Suprapubic skin (tissue), 4 donors: ENCODE measurements at regions not wholly inside any gene's neighbourhood (a gene's known extent, or its start where the extent isn't known, plus 50 kb on each side); places are given as distances from the start of the nearest gene placed in this dataset.
"Not testable (repeated sequence)": the region's sequence is repeated elsewhere in the genome, so short reads cannot be mapped to it uniquely, and the experiment has no call there.

ENCODE experiments used
- DNase-seq, 2 donors: peaks; one replicate each; pipeline ENCODE4 v3.0.0-alpha.2; 2019; ENCODE audit warnings: low spot score in 2 of 2
- H3K27ac ChIP-seq: fragments of 200-600 bp; sonication (generic); one replicate; pipeline ENCODE4 v1.5.1; 2019
- H3K27me3 ChIP-seq: fragments of 200-600 bp; sonication (generic); one replicate; pipeline ENCODE4 v1.5.1; 2019
- H3K36me3 ChIP-seq: fragments of 200-600 bp; sonication (generic); one replicate; pipeline ENCODE4 v1.5.1; 2019
- H3K4me1 ChIP-seq: fragments of 200-600 bp; sonication (generic); one replicate; pipeline ENCODE4 v1.5.1; 2019
- H3K4me3 ChIP-seq: fragments of 200-600 bp; sonication (generic); one replicate; pipeline ENCODE4 v1.5.1; 2019; ENCODE audit warnings: mild to moderate bottlenecking
- H3K9me3 ChIP-seq: fragments of 200-600 bp; sonication (generic); one replicate; pipeline ENCODE4 v1.5.1; 2019
- EP300 ChIP-seq: sonication (generic); formaldehyde crosslinking; IDR thresholded peaks from one replicate; pipeline ENCODE4 v1.6.1; 2017; ENCODE audit warnings: antibody characterized with exemption
- POLR2A ChIP-seq, 2 donors: fragments of 450-650 bp; IDR thresholded peaks; one replicate each; pipeline ENCODE4 v1.6.1; 2017; ENCODE audit warnings: antibody characterized with exemption in 2 of 2, mild to moderate bottlenecking in 2 of 2, moderate library complexity in 2 of 2
- POLR2AphosphoS5 ChIP-seq, 3 donors: sonication (generic); formaldehyde crosslinking; IDR thresholded peaks; one replicate each; pipeline ENCODE4 v1.6.1; 2017; ENCODE audit warnings: antibody characterized with exemption in 3 of 3
- WGBS: methylation state at CpG from one replicate; pipeline ENCODE4 v1.1.5; 2018; 5-methylcytosine and 5-hydroxymethylcytosine counted together
- TF ChIP-seq, protein P1 (sequence below), 2 donors: fragments of 200-600 bp in 1 of 2; fragments of 450-650 bp in 1 of 2; sonication (generic) in 1 of 2; IDR thresholded peaks; one replicate each; pipeline ENCODE4 v1.5.1; 2016 to 2019; ENCODE audit warnings: antibody characterized with exemption in 2 of 2, mild to moderate bottlenecking in 1 of 2, moderate library complexity in 1 of 2

DNA sequence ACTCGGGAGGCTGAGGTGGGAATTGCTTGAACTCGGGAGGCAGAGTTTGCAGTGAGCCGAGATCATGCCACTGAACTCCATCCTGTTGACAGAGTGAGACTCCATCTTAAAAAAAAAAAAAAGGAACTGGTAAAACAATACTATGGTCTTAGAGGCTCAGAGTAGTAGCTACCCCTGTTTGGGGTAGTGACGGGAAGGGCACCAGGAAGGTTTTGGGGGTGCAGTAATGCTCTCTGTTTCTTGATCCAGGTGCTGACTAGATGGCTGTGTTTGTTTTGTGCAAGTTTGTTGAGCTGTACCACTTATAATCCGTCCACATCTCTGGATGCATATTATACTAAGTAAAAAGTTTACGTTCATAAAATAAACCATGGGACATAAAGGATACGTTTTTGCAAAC is 765.8 kb upstream of the TPTE start:
- no peaks in the 10 kb centered on the region for H3K4me1 ChIP-seq
- H3K36me3 ChIP-seq: no peaks in the 10 kb centered on the region
- WGBS: 63% methylated on average over 7 of the region's 7 CpGs
- no peak for DNase-seq
- TF ChIP-seq, protein P1, sequence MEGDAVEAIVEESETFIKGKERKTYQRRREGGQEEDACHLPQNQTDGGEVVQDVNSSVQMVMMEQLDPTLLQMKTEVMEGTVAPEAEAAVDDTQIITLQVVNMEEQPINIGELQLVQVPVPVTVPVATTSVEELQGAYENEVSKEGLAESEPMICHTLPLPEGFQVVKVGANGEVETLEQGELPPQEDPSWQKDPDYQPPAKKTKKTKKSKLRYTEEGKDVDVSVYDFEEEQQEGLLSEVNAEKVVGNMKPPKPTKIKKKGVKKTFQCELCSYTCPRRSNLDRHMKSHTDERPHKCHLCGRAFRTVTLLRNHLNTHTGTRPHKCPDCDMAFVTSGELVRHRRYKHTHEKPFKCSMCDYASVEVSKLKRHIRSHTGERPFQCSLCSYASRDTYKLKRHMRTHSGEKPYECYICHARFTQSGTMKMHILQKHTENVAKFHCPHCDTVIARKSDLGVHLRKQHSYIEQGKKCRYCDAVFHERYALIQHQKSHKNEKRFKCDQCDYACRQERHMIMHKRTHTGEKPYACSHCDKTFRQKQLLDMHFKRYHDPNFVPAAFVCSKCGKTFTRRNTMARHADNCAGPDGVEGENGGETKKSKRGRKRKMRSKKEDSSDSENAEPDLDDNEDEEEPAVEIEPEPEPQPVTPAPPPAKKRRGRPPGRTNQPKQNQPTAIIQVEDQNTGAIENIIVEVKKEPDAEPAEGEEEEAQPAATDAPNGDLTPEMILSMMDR (IDR thresholded peaks at IDR 0.05): no peak
- TF ChIP-seq POLR2A (IDR thresholded peaks at IDR 0.05) (no peak), POLR2AphosphoS5 (IDR thresholded peaks at IDR 0.05) (no peak), EP300 (no peak)
- H3K9me3 ChIP-seq: peaks cover 43% of the 10 kb centered on the region
- no peak overlapping the region for H3K27ac ChIP-seq
- H3K27me3 ChIP-seq: no peaks in the 10 kb centered on the region
- H3K4me3 ChIP-seq: no peak overlapping the region

DNA sequence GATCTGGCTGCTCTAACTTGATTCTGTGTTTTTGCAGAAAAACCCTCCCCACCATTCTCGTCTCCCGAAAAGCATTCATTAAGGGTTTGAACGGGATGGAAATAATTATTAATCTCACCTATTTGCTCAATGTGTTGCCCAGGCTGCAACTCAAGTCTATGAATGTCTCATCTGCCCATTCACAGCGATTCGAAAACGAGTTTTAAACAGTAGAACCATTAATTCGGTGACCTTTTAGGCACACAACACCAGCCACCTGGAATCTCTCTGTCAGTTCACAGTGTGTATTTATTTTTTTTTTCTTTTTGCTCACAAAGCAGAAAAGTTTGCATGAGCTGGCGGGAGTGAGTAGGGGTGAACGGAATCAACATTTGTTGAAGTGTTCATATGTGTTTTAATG is 764.7 kb upstream of the TPTE start:
- peaks cover 45% of the 10 kb centered on the region for H3K9me3 ChIP-seq
- 73% methylated on average over 9 of the region's 9 CpGs for whole genome bisulfite sequencing
- no peaks in the 10 kb centered on the region for H3K36me3 ChIP-seq
- no peak for DNase-seq
- TF ChIP-seq POLR2A (IDR thresholded peaks at IDR 0.05) (no peak), POLR2AphosphoS5 (IDR thresholded peaks at IDR 0.05) (no peak), EP300 (no peak)
- TF ChIP-seq, protein P1 (IDR thresholded peaks at IDR 0.05): no peak
- H3K27me3 ChIP-seq: no peaks in the 10 kb centered on the region
- no peak overlapping the region for H3K4me3 ChIP-seq
- no peaks in the 10 kb centered on the region for H3K4me1 ChIP-seq
- no peak overlapping the region for H3K27ac ChIP-seq

DNA sequence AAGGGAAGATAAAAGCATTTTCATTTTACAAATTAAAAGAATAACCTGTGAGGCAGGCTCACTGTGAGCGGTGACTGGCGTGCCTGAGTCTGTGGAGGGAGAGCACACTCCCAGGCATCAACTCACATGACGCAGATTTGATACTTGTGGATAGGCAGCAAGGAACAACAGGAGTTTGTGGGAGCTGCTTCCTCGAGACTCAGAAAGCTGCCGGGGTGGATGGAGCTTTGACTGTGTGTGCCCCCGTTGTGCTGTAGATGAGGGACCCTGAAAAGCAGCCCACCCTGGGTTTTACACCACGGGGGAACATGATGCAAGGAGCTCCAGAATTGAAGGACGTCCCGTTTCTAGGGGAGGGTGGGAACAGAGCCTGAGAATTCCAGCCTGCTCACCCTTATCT is 764.3 kb upstream of the TPTE start:
- 61% methylated on average over 9 of the region's 9 CpGs for WGBS
- DNase-seq: not testable (repeated sequence)

DNA sequence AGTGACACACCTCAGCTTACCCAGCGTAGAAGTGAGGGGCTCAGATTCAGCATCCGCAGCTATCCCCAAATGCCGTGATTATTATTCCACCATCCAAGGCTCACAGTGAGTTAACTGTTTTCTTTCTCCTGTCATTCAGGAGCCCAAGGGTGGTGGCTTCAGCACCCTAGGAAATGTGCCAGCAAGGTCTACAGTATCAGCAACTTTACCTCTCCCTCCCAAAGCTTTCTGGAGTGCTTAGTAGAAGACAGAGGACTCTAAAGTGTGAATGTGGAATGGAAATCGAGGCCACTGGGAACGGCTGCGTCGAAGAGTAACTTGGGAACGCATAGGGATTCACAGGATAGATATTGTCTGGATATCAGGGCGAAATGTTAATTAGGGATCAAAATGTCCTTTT is 763.8 kb upstream of the TPTE start:
- H3K27ac ChIP-seq, H3K4me3 ChIP-seq, DNase-seq, H3K27me3 ChIP-seq, H3K4me1 ChIP-seq, H3K36me3 ChIP-seq: not testable (repeated sequence)
- H3K9me3 ChIP-seq: peaks cover 45% of the 10 kb centered on the region
- WGBS: 79% methylated on average over 9 of the region's 9 CpGs

More for the DNA sequence above, 764.3 kb upstream of the TPTE start:
- not testable (repeated sequence) for H3K27ac ChIP-seq, H3K4me1 ChIP-seq, H3K4me3 ChIP-seq, H3K27me3 ChIP-seq, H3K36me3 ChIP-seq
- peaks cover 45% of the 10 kb centered on the region for H3K9me3 ChIP-seq

DNA sequence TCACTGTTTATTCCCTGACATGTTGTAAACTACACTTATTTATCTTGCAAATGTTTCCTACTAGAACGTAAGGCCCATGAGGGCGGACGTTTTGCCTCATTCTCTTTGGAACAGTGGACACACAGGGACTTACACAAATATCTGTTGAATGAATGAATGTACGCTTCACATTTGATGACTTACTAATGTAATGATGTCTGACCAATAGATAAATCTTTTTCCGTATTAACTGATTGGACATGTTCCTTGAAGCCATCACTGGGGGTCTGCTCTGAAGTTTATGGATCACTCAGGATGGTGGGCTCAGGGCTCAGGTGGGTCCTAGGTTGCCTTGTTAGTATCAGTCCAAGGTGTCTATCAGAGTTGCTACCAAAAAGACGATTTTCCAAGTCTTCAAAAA is 763.2 kb upstream of the TPTE start:
- no peak overlapping the region for H3K4me3 ChIP-seq
- no peaks in the 10 kb centered on the region for H3K36me3 ChIP-seq
- 66% methylated on average over 6 of the region's 6 CpGs for whole genome bisulfite sequencing
- peaks cover 48% of the 10 kb centered on the region for H3K9me3 ChIP-seq
- TF ChIP-seq POLR2A (IDR thresholded peaks at IDR 0.05): no peak
- no peak for TF ChIP-seq POLR2AphosphoS5 (IDR thresholded peaks at IDR 0.05)
- TF ChIP-seq EP300: no peak
- TF ChIP-seq, protein P1 (IDR thresholded peaks at IDR 0.05): no peak
- no peaks in the 10 kb centered on the region for H3K27me3 ChIP-seq
- DNase-seq: no peak
- no peak overlapping the region for H3K27ac ChIP-seq
- H3K4me1 ChIP-seq: no peaks in the 10 kb centered on the region

DNA sequence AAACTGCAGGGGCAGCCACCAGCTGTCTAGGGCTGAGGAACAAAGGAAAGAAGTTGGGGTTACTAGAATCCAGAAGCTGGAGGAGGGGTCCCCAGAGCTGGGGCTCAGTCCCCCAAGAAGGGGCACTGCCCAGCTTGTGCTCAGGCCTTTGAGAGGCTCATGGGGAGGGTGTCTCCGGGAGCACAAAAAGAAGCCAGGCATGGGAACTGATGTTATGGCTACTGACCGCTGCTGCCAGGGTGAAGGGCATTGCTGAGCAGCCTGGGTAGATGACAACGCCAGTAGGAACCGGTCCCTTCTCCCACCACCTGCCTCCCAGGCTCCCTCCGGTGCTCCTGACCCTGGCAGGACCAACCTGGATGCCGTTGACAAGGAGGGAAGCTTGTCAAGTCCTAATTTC is 762.5 kb upstream of the TPTE start:
- Histone ChIP-seq H3K27me3 (no peaks in the 10 kb centered on the region), H3K9me3 (peaks cover 49% of the 10 kb centered on the region), H3K4me3 (no peak overlapping the region), H3K27ac (no peak overlapping the region), H3K4me1 (no peaks in the 10 kb centered on the region), H3K36me3 (no peaks in the 10 kb centered on the region)
- 67% methylated on average over 6 of the region's 6 CpGs for WGBS
- DNase-seq: no peak
- TF ChIP-seq, protein P1 (IDR thresholded peaks at IDR 0.05): no peak
- no peak for TF ChIP-seq EP300
- no peak for TF ChIP-seq POLR2AphosphoS5 (IDR thresholded peaks at IDR 0.05)
- no peak for TF ChIP-seq POLR2A (IDR thresholded peaks at IDR 0.05)
